Vagina (tissue), 2 donors: ENCODE measurements at regions not wholly inside any gene's neighbourhood (a gene's known extent, or its start where the extent isn't known, plus 50 kb on each side); places are given as distances from the start of the nearest gene placed in this dataset.
"Not testable (repeated sequence)": the region's sequence is repeated elsewhere in the genome, so short reads cannot be mapped to it uniquely, and the experiment has no call there.

Experiments
- DNase-seq, 2 donors: peaks; one replicate each; pipeline ENCODE4 v3.0.0-alpha.2; 2017; ENCODE audit errors: extremely low spot score in 2 of 2
- H3K27ac ChIP-seq: fragments of 200-600 bp; sonication (generic); one replicate; pipeline ENCODE4 v1.5.1; 2019
- H3K27me3 ChIP-seq: fragments of 200-600 bp; sonication (generic); one replicate; pipeline ENCODE4 v1.5.1; 2019
- H3K36me3 ChIP-seq, 2 donors: fragments of 200-600 bp; sonication (generic); one replicate each; pipeline ENCODE4 v1.5.1; 2017 to 2019
- H3K4me1 ChIP-seq: fragments of 200-600 bp; sonication (generic); one replicate; pipeline ENCODE4 v1.5.1; 2019
- H3K4me3 ChIP-seq, 2 donors: fragments of 200-600 bp; sonication (generic); 1 replicate in 1 of 2; 2 replicates in 1 of 2; pipeline ENCODE4 v1.5.1; 2016 to 2019
- H3K9me3 ChIP-seq: fragments of 200-600 bp; sonication (generic); one replicate; pipeline ENCODE4 v1.5.1; 2019
- POLR2A ChIP-seq, 2 donors: fragments of 450-650 bp; IDR thresholded peaks; one replicate each; pipeline ENCODE4 v1.6.1; 2017; ENCODE audit warnings: antibody characterized with exemption in 2 of 2, mild to moderate bottlenecking in 2 of 2, moderate library complexity in 2 of 2
- POLR2AphosphoS5 ChIP-seq, 2 donors: sonication (generic); formaldehyde crosslinking; IDR thresholded peaks; one replicate each; pipeline ENCODE4 v1.9.0; 2017; ENCODE audit warnings: antibody characterized with exemption in 2 of 2, mild to moderate bottlenecking in 2 of 2, low read depth in 1 of 2; ENCODE audit not compliant: insufficient read depth in 1 of 2
- intact Hi-C: fragments of 100-400 bp; cut with DNase I; formaldehyde crosslinking; loops from one replicate; pipeline ENCODE4 v1.15.1; 2023
- TF ChIP-seq, protein P1 (sequence below), 3 experiments: fragments of 450-650 bp in 2 of 3; fragments of 200-600 bp in 1 of 3; sonication (generic) in 1 of 3; IDR thresholded peaks; one replicate each; pipeline ENCODE4 v1.5.1; 2017 to 2019; ENCODE audit warnings: antibody characterized with exemption in 3 of 3, mild to moderate bottlenecking in 2 of 3, moderate library complexity in 2 of 3

DNA sequence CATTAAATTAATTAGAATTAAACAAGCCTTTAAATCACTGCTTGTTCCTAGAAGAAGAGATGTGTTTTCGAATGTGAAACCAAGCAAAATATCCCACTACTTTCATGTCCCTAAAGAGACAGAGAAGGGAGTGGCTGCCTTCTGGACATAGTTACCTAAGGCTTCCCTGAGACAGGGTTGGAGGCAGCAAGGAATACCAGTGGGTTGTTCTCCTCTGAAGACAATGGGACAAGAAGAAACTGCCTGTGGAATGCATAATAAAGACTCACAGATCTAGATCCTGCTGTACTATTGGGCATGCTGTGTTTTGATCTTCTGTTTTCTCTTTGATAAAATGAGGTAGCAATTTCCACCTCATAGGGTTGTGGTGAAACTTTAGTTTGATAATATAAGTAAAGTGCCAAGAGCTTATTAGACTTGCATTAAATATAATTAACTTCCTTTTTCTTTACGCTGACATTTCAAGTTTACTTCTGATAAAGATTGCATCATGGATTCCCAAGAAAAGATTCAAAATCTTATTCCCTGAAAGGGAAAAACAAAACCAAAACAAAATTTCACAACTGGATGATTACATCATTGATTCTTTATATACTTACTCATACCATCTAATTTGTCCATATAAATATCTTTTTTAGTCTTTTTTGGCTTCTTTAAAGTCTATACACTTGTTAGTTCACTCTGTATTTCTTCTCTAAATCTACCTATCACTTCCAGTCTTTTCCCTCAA, 621.3 kb downstream of the ETS1 start:
- H3K27me3 ChIP-seq = no peaks in the 10 kb centered on the region
- H3K27ac ChIP-seq = no peak overlapping the region
- no peaks in the 10 kb centered on the region for H3K9me3 ChIP-seq
- no peaks in the 10 kb centered on the region for H3K4me1 ChIP-seq
- H3K4me3 ChIP-seq = no peak overlapping the region
- intact Hi-C loops = no loop called here
- no peak for DNase-seq
- TF ChIP-seq, protein P1, sequence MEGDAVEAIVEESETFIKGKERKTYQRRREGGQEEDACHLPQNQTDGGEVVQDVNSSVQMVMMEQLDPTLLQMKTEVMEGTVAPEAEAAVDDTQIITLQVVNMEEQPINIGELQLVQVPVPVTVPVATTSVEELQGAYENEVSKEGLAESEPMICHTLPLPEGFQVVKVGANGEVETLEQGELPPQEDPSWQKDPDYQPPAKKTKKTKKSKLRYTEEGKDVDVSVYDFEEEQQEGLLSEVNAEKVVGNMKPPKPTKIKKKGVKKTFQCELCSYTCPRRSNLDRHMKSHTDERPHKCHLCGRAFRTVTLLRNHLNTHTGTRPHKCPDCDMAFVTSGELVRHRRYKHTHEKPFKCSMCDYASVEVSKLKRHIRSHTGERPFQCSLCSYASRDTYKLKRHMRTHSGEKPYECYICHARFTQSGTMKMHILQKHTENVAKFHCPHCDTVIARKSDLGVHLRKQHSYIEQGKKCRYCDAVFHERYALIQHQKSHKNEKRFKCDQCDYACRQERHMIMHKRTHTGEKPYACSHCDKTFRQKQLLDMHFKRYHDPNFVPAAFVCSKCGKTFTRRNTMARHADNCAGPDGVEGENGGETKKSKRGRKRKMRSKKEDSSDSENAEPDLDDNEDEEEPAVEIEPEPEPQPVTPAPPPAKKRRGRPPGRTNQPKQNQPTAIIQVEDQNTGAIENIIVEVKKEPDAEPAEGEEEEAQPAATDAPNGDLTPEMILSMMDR (IDR thresholded peaks at IDR 0.05) = no peak
- TF ChIP-seq POLR2A (IDR thresholded peaks at IDR 0.05) (no peak), POLR2AphosphoS5 (IDR thresholded peaks at IDR 0.05; ENCODE audit: insufficient read depth in 1 of 2, low read depth in 1 of 2) (no peak)
- H3K36me3 ChIP-seq = no peaks in the 10 kb centered on the region

DNA sequence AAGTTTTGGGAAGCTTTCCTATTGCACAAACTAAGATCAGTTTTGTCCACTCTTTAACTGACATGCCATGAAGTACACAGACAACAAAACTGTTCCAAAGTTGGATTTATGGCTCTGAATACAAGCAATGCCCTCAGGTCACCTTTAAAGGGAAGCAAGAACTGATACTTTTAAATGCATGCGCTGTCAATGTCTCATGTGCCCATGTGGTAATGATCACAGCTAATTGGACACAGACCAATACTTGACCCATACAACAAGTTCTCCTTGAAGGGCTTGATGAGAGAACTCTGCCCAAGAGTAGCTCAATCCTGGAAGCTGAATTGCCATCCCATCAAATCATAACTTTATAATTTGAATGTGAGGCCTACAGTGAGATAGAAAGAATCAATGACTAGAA, 624.9 kb downstream of the ETS1 start:
- Histone ChIP-seq H3K4me1 (no peaks in the 10 kb centered on the region), H3K4me3 (no peak overlapping the region), H3K27me3 (no peaks in the 10 kb centered on the region), H3K27ac (no peak overlapping the region), H3K36me3 (no peaks in the 10 kb centered on the region), H3K9me3 (no peaks in the 10 kb centered on the region)
- intact Hi-C loops = no loop called here
- no peak for DNase-seq
- TF ChIP-seq POLR2A (IDR thresholded peaks at IDR 0.05) = no peak
- TF ChIP-seq, protein P1 (IDR thresholded peaks at IDR 0.05) = no peak
- TF ChIP-seq POLR2AphosphoS5 (IDR thresholded peaks at IDR 0.05; ENCODE audit: insufficient read depth in 1 of 2, low read depth in 1 of 2) = no peak

DNA sequence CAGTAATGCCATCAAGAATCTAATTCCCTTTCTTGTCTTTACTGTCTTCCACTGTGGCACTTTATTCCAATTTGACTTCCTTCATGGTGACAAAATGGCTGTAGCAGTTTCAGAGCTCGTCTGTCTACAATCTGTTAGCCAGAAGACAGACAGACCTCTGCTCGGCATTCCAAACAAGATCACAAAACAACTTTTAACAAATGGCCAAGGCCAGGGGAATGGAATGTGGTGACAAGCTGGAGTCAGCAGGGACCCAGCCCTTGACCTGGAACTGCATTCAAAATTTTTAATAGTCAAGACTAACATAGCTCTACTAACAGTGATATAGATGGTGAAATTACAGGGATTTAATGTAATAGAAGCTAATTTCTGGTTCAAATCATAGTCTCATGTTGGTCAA, 637.2 kb downstream of the ETS1 start:
- Histone ChIP-seq H3K27ac (no peak overlapping the region), H3K36me3 (no peaks in the 10 kb centered on the region), H3K4me1 (no peaks in the 10 kb centered on the region), H3K9me3 (no peaks in the 10 kb centered on the region), H3K27me3 (no peaks in the 10 kb centered on the region), H3K4me3 (no peak overlapping the region)
- no peak for TF ChIP-seq POLR2AphosphoS5 (IDR thresholded peaks at IDR 0.05; ENCODE audit: insufficient read depth in 1 of 2, low read depth in 1 of 2)
- TF ChIP-seq, protein P1 (IDR thresholded peaks at IDR 0.05) = no peak
- TF ChIP-seq POLR2A (IDR thresholded peaks at IDR 0.05) = no peak
- intact Hi-C loops = no loop called here
- DNase-seq = no peak

DNA sequence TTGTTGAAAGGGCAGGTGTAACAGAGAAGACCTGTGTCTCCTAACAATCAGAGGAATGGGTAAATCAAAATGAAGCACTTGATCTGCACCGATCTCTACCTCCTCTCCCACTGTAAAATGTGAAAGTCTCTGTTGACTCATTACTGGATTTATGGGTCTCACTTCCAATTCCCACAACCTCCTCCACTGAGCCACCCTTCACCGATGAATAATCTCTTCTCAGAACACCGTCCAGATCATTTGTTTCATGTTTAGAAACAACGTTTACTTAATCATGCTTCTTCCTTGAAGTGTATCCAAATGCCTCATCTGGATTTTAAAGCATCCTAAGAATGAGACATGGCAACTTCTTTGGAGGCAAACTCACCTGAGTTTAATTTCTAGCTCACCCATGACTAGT, 643.6 kb downstream of the ETS1 start:
- H3K4me1 ChIP-seq = no peaks in the 10 kb centered on the region
- intact Hi-C loops = no loop called here
- H3K36me3 ChIP-seq = no peaks in the 10 kb centered on the region
- H3K27me3 ChIP-seq = no peaks in the 10 kb centered on the region
- H3K9me3 ChIP-seq = no peaks in the 10 kb centered on the region
- no peak overlapping the region for H3K4me3 ChIP-seq
- DNase-seq = no peak
- H3K27ac ChIP-seq = no peak overlapping the region
- TF ChIP-seq, protein P1 (IDR thresholded peaks at IDR 0.05) = no peak
- TF ChIP-seq POLR2AphosphoS5 (IDR thresholded peaks at IDR 0.05; ENCODE audit: insufficient read depth in 1 of 2, low read depth in 1 of 2) = no peak

DNA sequence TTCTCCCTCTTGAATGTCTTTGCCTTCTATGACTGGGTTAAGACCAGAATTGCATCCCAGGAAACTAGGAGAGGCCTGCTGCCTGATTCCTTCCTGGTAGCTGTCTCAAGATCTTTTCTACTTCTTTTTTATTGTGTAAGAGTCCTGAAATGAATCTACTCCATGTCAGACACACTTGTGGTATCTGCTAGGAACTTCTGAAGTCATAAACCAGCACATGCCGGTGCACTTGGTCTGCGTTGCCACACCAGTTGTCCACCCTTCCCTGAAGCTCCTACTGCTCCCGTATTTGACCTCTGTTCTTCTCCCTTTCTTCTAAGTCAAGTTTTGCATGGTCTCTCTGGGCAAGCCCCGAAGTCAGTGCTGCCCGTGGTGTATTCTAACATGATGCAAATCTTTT, 644.2 kb downstream of the ETS1 start:
- TF ChIP-seq POLR2A (IDR thresholded peaks at IDR 0.05) = no peak
- TF ChIP-seq POLR2AphosphoS5 (IDR thresholded peaks at IDR 0.05; ENCODE audit: insufficient read depth in 1 of 2, low read depth in 1 of 2) = no peak
- TF ChIP-seq, protein P1 (IDR thresholded peaks at IDR 0.05) = no peak
- DNase-seq = no peak
- H3K36me3 ChIP-seq = no peaks in the 10 kb centered on the region
- H3K4me1 ChIP-seq = no peaks in the 10 kb centered on the region
- no peaks in the 10 kb centered on the region for H3K9me3 ChIP-seq
- H3K27me3 ChIP-seq = no peaks in the 10 kb centered on the region
- no peak overlapping the region for H3K27ac ChIP-seq
- no peak overlapping the region for H3K4me3 ChIP-seq
- intact Hi-C loops = no loop called here

DNA sequence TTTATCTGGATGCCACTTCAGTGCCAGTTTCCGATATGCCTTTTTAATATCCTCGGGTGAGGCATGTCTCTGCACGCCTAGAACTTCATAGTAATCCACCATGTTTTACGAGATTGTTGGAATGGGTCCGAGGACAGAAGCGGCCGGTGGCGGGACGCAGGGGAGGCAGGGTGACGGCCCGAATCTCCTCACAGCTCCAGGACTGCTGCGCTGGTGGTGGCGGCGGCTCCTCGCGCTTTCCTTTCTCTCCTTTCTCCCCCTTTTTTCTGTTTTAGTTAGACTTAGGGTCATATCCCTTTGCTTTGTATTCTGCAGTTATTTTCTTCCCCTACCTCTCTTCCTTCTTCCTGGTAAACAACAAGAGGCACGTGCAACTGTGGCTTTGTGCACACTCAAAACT, 645.8 kb downstream of the ETS1 start:
- H3K4me3 ChIP-seq, DNase-seq, H3K36me3 ChIP-seq, H3K4me1 ChIP-seq, intact Hi-C loops, H3K27ac ChIP-seq, H3K27me3 ChIP-seq, H3K9me3 ChIP-seq: not testable (repeated sequence)
